Esophagus muscularis mucosa (tissue), 4 donors: ENCODE measurements at regions not wholly inside any gene's neighbourhood (a gene's known extent, or its start where the extent isn't known, plus 50 kb on each side); places are given as distances from the start of the nearest gene placed in this dataset.

Source experiments
- CTCF ChIP-seq, 3 experiments: fragments of 200-600 bp in 2 of 3; fragments of 450-650 bp in 1 of 3; sonication (generic) in 2 of 3; IDR thresholded peaks; one replicate each; pipeline ENCODE4 v1.5.1; 2017 to 2019; ENCODE audit warnings: antibody characterized with exemption in 3 of 3, mild to moderate bottlenecking in 2 of 3, moderate library complexity in 1 of 3
- EP300 ChIP-seq: sonication (generic); formaldehyde crosslinking; IDR thresholded peaks from one replicate; pipeline ENCODE4 v1.6.1; 2017; ENCODE audit warnings: antibody characterized with exemption
- POLR2A ChIP-seq: fragments of 450-650 bp; IDR thresholded peaks from one replicate; pipeline ENCODE4 v1.6.1; 2017; ENCODE audit warnings: antibody characterized with exemption, moderate library complexity, mild to moderate bottlenecking, low read depth

- TF ChIP-seq CTCF (IDR thresholded peaks at IDR 0.05) (no peak), POLR2A (no peak), EP300 (no peak)
These were observed 379.5 kb upstream of the SEMA6D start for GRCh38 chr15:47337836-47338235.
